PC-9 (cell line): ENCODE measurements at regions not wholly inside any gene's neighbourhood (a gene's known extent, or its start where the extent isn't known, plus 50 kb on each side); places are given as distances from the start of the nearest gene placed in this dataset.

Experiments used
- BruUV-seq: library from RNA; stranded (reverse); fragments of 400-500 nt; replicated peaks from 2 replicates; lab custom pipeline; 2021; lab: Mats Ljungman, UMichigan
- CTCF ChIA-PET: fragments of 300-600 bp; sonication (Branson Sonifier 250); formaldehyde crosslinking; loops from one replicate; lab custom pipeline; 2022; ENCODE audit warnings: antibody characterized with exemption; lab: Charles Lee
- POLR2A ChIA-PET: fragments of 300-600 bp; sonication (Branson Sonifier 250); formaldehyde crosslinking; loops from one replicate; lab custom pipeline; 2022; ENCODE audit warnings: antibody characterized with exemption; ENCODE audit not compliant: unreplicated experiment; lab: Charles Lee
- DNase-seq, 2 experiments: peaks; one replicate each; pipeline versions ENCODE4 v3.0.0 to v3.0.0-alpha.2; 2015 to 2022; ENCODE audit warnings: mixed read lengths in 1 of 2
- H2AFZ ChIP-seq: fragments of 200-600 bp; sonication (generic); 2 replicates; pipeline ENCODE4 v1.8.1; 2017; ENCODE audit warnings: antibody characterized with exemption
- H3F3A ChIP-seq: fragments of 200-600 bp; sonication (generic); 2 replicates; pipeline ENCODE4 v1.8.1; 2017; ENCODE audit warnings: antibody characterized with exemption, mild to moderate bottlenecking, low read depth; ENCODE audit not compliant: insufficient read depth
- H3K27ac ChIP-seq: fragments of 200-600 bp; sonication (generic); 2 replicates; pipeline ENCODE4 v1.6.1; 2016; ENCODE audit warnings: mixed run types
- H3K27me3 ChIP-seq: fragments of 200-600 bp; sonication (generic); 2 replicates; pipeline ENCODE4 v1.6.1; 2016; ENCODE audit warnings: low read depth, mixed run types; ENCODE audit not compliant: insufficient read depth
- H3K36me3 ChIP-seq: fragments of 200-600 bp; sonication (generic); 2 replicates; pipeline ENCODE4 v1.6.1; 2016; ENCODE audit warnings: low read depth, mixed run types
- H3K4me1 ChIP-seq: fragments of 200-600 bp; sonication (generic); replicated peaks from 2 replicates; pipeline ENCODE4 v1.6.1; 2016; ENCODE audit warnings: mixed run types; ENCODE audit not compliant: insufficient read depth
- H3K4me2 ChIP-seq: fragments of 200-600 bp; sonication (generic); 2 replicates; pipeline ENCODE4 v1.6.1; 2017; ENCODE audit warnings: mixed run types
- H3K4me3 ChIP-seq: fragments of 200-600 bp; sonication (generic); 2 replicates; pipeline ENCODE4 v1.6.1; 2016; ENCODE audit warnings: mixed run types
- H3K79me2 ChIP-seq: fragments of 200-600 bp; sonication (generic); 2 replicates; pipeline ENCODE4 v1.6.1; 2017; ENCODE audit warnings: low read depth, mixed run types
- H3K9me2 ChIP-seq: fragments of 200-600 bp; sonication (generic); 2 replicates; pipeline ENCODE4 v1.8.1; 2017; ENCODE audit warnings: mild to moderate bottlenecking; ENCODE audit not compliant: insufficient read depth
- H3K9me3 ChIP-seq: fragments of 200-600 bp; sonication (generic); 2 replicates; pipeline ENCODE4 v1.8.1; 2016; ENCODE audit warnings: low read depth; ENCODE audit not compliant: insufficient read depth
- H4K20me1 ChIP-seq: fragments of 200-600 bp; sonication (generic); 2 replicates; pipeline ENCODE4 v1.8.1; 2017; ENCODE audit not compliant: insufficient read depth
- CTCF ChIP-seq: fragments of 200-600 bp; sonication (generic); conservative IDR thresholded peaks from 2 replicates; pipeline ENCODE4 v1.6.1; 2017; ENCODE audit warnings: mixed run types, antibody characterized with exemption, mild to moderate bottlenecking, moderate library complexity
- EZH2 ChIP-seq: fragments of 200-600 bp; sonication (generic); IDR thresholded peaks from 2 replicates; pipeline ENCODE4 v1.8.0; 2017; ENCODE audit warnings: antibody characterized with exemption, low read depth
- intact Hi-C: fragments of 100-400 bp; cut with micrococcal nuclease; formaldehyde crosslinking; loops from one replicate; pipeline ENCODE4 v1.10.0; 2022; ENCODE audit not compliant: unreplicated experiment

DNA sequence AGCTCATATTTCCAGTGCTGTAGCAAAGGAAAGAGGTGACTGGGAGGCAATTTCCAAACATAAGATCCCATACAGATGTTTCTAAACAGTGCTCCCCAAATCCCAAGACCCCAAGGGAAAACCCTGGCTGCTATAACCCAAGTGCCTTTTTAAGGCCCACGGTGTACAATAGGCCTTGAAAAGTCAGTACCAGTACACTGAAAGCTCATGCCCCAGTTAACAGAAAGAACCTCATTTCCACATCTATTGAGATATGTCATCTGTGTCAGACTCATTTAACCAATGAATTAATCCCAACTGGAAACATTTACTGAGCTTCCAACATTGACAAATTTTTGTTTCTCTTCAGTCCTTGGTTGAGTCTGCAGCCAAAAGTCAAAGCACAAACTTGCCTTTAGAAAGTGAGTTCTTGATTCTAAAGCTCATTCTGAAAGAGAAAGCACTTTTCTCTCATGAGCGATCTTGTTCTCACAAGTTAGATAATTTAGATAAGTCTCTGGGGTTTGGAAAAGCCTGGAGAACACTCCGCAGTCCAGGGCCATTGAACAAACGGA lies 239.8 kb upstream of the ARHGAP20 start:
- no peak overlapping the region for H3K4me3 ChIP-seq
- no peaks in the 10 kb centered on the region for H3K4me1 ChIP-seq
- H3F3A ChIP-seq = no peaks in the 10 kb centered on the region
- ChIA-PET CTCF (no interaction called here), POLR2A (no interaction called here)
- no peak for DNase-seq
- H3K9me3 ChIP-seq = no peaks in the 10 kb centered on the region
- no peak for TF ChIP-seq EZH2
- no peak overlapping the region for H3K27ac ChIP-seq
- intact Hi-C loops = no loop called here
- no peak overlapping the region for H3K4me2 ChIP-seq
- no peak overlapping the region for H2AFZ ChIP-seq
- H3K79me2 ChIP-seq = no peaks in the 10 kb centered on the region
- no peaks in the 10 kb centered on the region for H4K20me1 ChIP-seq
- H3K27me3 ChIP-seq = no peaks in the 10 kb centered on the region
- no TSS peak for BruUV-seq
- H3K9me2 ChIP-seq = no peaks in the 10 kb centered on the region
- no peaks in the 10 kb centered on the region for H3K36me3 ChIP-seq

- Histone ChIP-seq H3K4me3 (no peak overlapping the region), H3K79me2 (no peaks in the 10 kb centered on the region), H3K27me3 (no peaks in the 10 kb centered on the region), H3K9me2 (no peaks in the 10 kb centered on the region), H3K36me3 (no peaks in the 10 kb centered on the region), H4K20me1 (no peaks in the 10 kb centered on the region), H3K4me1 (no peaks in the 10 kb centered on the region), H2AFZ (no peak overlapping the region), H3K4me2 (no peak overlapping the region), H3K27ac (no peak overlapping the region), H3K9me3 (no peaks in the 10 kb centered on the region), H3F3A (no peaks in the 10 kb centered on the region)
- intact Hi-C loops = no loop called here
- TF ChIP-seq CTCF (no peak), EZH2 (no peak)
- CTCF ChIA-PET = no interaction called here
- no peak for DNase-seq
- BruUV-seq = no TSS peak
- POLR2A ChIA-PET = no interaction called here
Observed at GRCh38 chr11:110951037-110951949, 239.1 kb upstream of the ARHGAP20 start.

DNA sequence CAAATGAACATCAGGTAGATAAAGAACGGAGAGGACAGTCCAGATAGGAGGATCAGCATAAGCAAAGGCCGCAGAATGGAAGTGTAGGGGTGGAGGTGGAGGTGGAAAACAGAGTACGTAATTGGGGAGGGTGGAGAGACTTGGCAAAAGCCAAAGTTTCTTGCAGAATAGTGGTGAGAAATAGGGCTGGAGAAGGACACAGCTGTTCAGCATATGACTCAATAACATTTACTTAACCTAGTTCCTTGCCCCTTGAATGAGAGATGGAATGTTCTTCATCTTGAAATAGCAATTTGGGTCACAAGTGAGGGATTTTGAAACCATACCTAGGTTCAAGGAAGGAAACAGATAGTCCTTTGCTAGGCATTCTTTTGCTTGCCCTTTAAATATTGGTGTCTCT lies 235.9 kb upstream of the ARHGAP20 start:
- no peaks in the 10 kb centered on the region for H3K36me3 ChIP-seq
- POLR2A ChIA-PET = no interaction called here
- no peak overlapping the region for H3K4me3 ChIP-seq
- H3K27ac ChIP-seq = no peak overlapping the region
- no peaks in the 10 kb centered on the region for H3F3A ChIP-seq
- no peaks in the 10 kb centered on the region for H3K9me3 ChIP-seq
- H3K27me3 ChIP-seq = no peaks in the 10 kb centered on the region
- no peaks in the 10 kb centered on the region for H3K4me1 ChIP-seq
- H3K79me2 ChIP-seq = no peaks in the 10 kb centered on the region
- H3K4me2 ChIP-seq = no peak overlapping the region
- H3K9me2 ChIP-seq = no peaks in the 10 kb centered on the region
- no peaks in the 10 kb centered on the region for H4K20me1 ChIP-seq
- intact Hi-C loops = no loop called here
- H2AFZ ChIP-seq = no peak overlapping the region
- CTCF ChIA-PET = no interaction called here
- no TSS peak for BruUV-seq
- DNase-seq = no peak
- TF ChIP-seq EZH2 (no peak), CTCF (no peak)
